ENCODE measurements at regions not wholly inside any gene's neighbourhood (a gene's known extent, or its start where the extent isn't known, plus 50 kb on each side); places are given as distances from the start of the nearest gene placed in this dataset.
"Not testable (repeated sequence)": the region's sequence is repeated elsewhere in the genome, so short reads cannot be mapped to it uniquely, and the experiment has no call there.

GRCh38 chr5:130937046-130937445, 228.0 kb downstream of the HINT1 start:
- DNase-seq, result no peak

- DNase-seq, result no peak
Observed at GRCh38 chr5:130923543-130924124, 241.4 kb downstream of the HINT1 start.

- no peak for DNase-seq
Observed at GRCh38 chr5:130912088-130912487, 253.0 kb downstream of the HINT1 start.

GRCh38 chr5:130908186-130908585, 256.9 kb downstream of the HINT1 start:
- DNase-seq, result no peak

GRCh38 chr5:130897537-130898195, 267.4 kb downstream of the HINT1 start:
- DNase-seq, result not testable (repeated sequence)

- not testable (repeated sequence) for DNase-seq
Observed at GRCh38 chr5:130897181-130897536, 267.9 kb downstream of the HINT1 start.

GRCh38 chr5:130896636-130897035, 268.4 kb downstream of the HINT1 start:
- no peak for DNase-seq

GRCh38 chr5:130893006-130893405, 272.1 kb downstream of the HINT1 start:
- DNase-seq, result no peak

GRCh38 chr5:130890610-130891009, 274.4 kb downstream of the HINT1 start:
- no peak for DNase-seq

GRCh38 chr5:130885691-130886090, 279.4 kb downstream of the HINT1 start:
- DNase-seq, result no peak

GRCh38 chr5:130885027-130885426, 280.0 kb downstream of the HINT1 start:
- no peak for DNase-seq

- no peak for DNase-seq
Observed at GRCh38 chr5:130884023-130884422, 281.0 kb downstream of the HINT1 start.

- DNase-seq, result no peak
Observed at GRCh38 chr5:130875656-130876055, 289.4 kb downstream of the HINT1 start.

GRCh38 chr5:130874861-130875417, 290.1 kb downstream of the HINT1 start:
- no peak for DNase-seq

- no peak for DNase-seq
Observed at GRCh38 chr5:130871346-130872086, 293.5 kb downstream of the HINT1 start.

GRCh38 chr5:130870691-130871090, 294.4 kb downstream of the HINT1 start:
- no peak for DNase-seq

- no peak for DNase-seq
Observed at GRCh38 chr5:130868186-130868840, 296.7 kb downstream of the HINT1 start.

- DNase-seq, result no peak
Observed at GRCh38 chr5:130845049-130845765, 319.8 kb downstream of the HINT1 start.

GRCh38 chr5:130836729-130837649, 328.1 kb downstream of the HINT1 start:
- DNase-seq, result no peak

- DNase-seq, result not testable (repeated sequence)
Observed at GRCh38 chr5:130817598-130818384, 347.3 kb downstream of the HINT1 start.

- DNase-seq, result no peak
Observed at GRCh38 chr5:130815246-130815645, 349.8 kb downstream of the HINT1 start.

All from stimulated activated naive CD4-positive, alpha-beta T cell treated with Interleukin-2 at 50 U/mL for 16 hours (primary cell).